ENCODE measurements at regions not wholly inside any gene's neighbourhood (a gene's known extent, or its start where the extent isn't known, plus 50 kb on each side); places are given as distances from the start of the nearest gene placed in this dataset.

DNA sequence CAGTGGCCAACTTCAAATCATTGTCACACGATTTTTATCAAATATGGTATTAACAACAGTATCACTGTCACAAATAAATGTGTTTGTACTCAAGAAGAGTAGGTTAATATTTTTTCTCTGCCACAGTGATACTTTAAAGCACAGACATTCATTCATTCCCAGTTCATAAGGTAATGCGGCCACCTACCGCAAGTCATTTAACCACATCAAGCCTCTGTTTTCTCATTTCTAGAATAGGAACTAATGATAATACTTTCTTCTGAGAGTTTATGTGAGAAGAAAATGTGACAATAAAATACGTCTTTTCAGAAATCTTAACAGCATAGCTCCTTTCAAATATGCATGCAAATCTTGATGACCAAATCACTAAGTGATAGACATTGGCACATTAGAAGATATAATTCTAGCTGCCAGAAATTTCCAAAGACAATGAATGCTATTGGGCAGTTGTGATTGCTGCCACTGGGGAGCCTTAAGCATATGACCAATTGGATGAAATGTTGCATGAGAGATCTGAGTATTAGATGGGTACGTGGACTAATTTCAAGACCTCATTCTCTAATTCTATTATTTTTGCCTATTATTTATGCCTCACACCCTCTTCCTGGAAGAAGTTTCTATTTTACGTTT is 430.9 kb downstream of the PID1 start:
- no peak overlapping the region for H3K4me3 Mint-ChIP-seq (ENCODE audit: low read depth)
- peaks cover 21% of the 10 kb centered on the region for H3K27me3 Mint-ChIP-seq
- no peak overlapping the region for H3K27ac Mint-ChIP-seq
- TF ChIP-seq, protein P1, sequence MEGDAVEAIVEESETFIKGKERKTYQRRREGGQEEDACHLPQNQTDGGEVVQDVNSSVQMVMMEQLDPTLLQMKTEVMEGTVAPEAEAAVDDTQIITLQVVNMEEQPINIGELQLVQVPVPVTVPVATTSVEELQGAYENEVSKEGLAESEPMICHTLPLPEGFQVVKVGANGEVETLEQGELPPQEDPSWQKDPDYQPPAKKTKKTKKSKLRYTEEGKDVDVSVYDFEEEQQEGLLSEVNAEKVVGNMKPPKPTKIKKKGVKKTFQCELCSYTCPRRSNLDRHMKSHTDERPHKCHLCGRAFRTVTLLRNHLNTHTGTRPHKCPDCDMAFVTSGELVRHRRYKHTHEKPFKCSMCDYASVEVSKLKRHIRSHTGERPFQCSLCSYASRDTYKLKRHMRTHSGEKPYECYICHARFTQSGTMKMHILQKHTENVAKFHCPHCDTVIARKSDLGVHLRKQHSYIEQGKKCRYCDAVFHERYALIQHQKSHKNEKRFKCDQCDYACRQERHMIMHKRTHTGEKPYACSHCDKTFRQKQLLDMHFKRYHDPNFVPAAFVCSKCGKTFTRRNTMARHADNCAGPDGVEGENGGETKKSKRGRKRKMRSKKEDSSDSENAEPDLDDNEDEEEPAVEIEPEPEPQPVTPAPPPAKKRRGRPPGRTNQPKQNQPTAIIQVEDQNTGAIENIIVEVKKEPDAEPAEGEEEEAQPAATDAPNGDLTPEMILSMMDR (IDR thresholded peaks at IDR 0.05; ENCODE audit: unreplicated experiment): no peak
- H3K4me1 Mint-ChIP-seq (ENCODE audit: low read depth): peaks cover 10% of the 10 kb centered on the region
- no peak for DNase-seq (ENCODE audit: low spot score, unreplicated experiment)
- no peaks in the 10 kb centered on the region for H3K36me3 Mint-ChIP-seq (ENCODE audit: insufficient read depth)
- H3K9me3 Mint-ChIP-seq (ENCODE audit: low read depth): no peaks in the 10 kb centered on the region

DNA sequence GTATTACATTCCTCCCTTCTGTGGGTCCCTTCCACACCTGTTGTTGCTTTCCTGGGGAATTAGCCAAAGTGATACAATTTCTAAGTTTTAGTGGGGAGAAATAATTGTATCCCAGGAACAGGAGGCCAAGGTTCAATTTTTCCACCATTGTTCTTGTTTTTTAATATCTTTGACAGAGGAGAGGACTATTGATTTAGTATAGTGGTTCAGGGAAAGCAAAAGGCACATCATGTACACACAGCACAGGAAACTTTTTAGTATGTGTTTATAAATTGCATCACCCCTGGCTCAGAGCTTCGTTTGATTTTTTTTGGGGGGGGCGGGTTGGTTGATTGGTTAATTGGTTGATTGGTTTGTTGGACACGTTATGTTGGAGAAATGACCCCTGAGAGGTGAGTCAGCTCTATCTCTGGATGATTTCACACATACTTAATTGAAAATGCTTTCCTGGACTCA is 431.6 kb downstream of the PID1 start:
- no peak for DNase-seq (ENCODE audit: low spot score, unreplicated experiment)
- H3K4me1 Mint-ChIP-seq (ENCODE audit: low read depth): peaks cover 10% of the 10 kb centered on the region
- H3K36me3 Mint-ChIP-seq (ENCODE audit: insufficient read depth): no peaks in the 10 kb centered on the region
- no peaks in the 10 kb centered on the region for H3K9me3 Mint-ChIP-seq (ENCODE audit: low read depth)
- no peak overlapping the region for H3K27ac Mint-ChIP-seq
- TF ChIP-seq, protein P1 (IDR thresholded peaks at IDR 0.05; ENCODE audit: unreplicated experiment): no peak
- H3K4me3 Mint-ChIP-seq (ENCODE audit: low read depth): no peak overlapping the region
- peaks cover 26% of the 10 kb centered on the region for H3K27me3 Mint-ChIP-seq

DNA sequence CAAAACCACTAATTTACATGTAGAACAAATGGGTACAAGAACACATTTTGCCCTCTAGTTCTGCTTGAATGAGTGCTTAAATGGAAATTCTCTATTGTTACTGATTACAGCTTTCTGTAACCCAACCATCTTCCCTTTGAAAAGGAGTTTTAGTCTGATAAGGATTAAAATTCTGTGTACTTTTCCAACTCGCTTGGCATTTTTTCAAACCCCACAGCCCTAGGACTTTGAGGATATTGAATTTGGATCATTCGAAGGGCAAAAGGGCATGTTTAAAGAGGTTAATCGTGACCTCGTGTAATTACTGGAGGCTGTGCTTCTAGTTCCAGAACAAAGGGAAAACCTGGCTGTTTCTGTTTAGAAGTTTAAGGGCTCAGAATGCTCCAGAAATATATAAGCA is 432.3 kb downstream of the PID1 start:
- DNase-seq (ENCODE audit: low spot score, unreplicated experiment): no peak
- Mint-ChIP-seq H3K4me1 (ENCODE audit: low read depth) (peaks cover 10% of the 10 kb centered on the region), H3K27me3 (peaks cover 26% of the 10 kb centered on the region), H3K9me3 (ENCODE audit: low read depth) (no peaks in the 10 kb centered on the region), H3K27ac (peak overlapping the region; percentile 35), H3K4me3 (ENCODE audit: low read depth) (no peak overlapping the region), H3K36me3 (ENCODE audit: insufficient read depth) (no peaks in the 10 kb centered on the region)
- TF ChIP-seq, protein P1 (IDR thresholded peaks at IDR 0.05; ENCODE audit: unreplicated experiment): no peak

DNA sequence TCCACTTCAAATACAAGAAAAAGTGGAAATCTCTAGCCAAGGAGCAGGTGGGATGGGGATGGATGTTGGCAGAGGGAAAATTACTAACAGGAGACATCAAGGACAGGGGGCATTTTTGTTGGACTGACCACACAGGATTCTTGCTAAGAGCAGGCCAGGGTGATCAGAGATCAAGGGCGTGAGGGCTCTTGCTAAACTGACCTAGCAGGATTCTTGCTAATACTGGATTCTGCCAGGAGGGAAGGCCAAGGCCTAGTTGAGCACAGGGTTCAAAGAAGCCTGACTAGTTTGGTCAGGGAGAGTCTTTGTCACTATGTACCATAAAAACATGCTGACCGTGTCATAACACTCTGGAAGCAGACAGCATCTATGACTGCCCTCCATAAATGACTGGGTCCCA is 442.7 kb downstream of the PID1 start:
- H3K27ac Mint-ChIP-seq: no peak overlapping the region
- no peaks in the 10 kb centered on the region for H3K4me1 Mint-ChIP-seq (ENCODE audit: low read depth)
- no peak overlapping the region for H3K4me3 Mint-ChIP-seq (ENCODE audit: low read depth)
- H3K9me3 Mint-ChIP-seq (ENCODE audit: low read depth): peaks cover 7% of the 10 kb centered on the region
- DNase-seq (ENCODE audit: low spot score, unreplicated experiment): no peak
- TF ChIP-seq, protein P1 (IDR thresholded peaks at IDR 0.05; ENCODE audit: unreplicated experiment): no peak
- no peaks in the 10 kb centered on the region for H3K27me3 Mint-ChIP-seq
- H3K36me3 Mint-ChIP-seq (ENCODE audit: insufficient read depth): no peaks in the 10 kb centered on the region

DNA sequence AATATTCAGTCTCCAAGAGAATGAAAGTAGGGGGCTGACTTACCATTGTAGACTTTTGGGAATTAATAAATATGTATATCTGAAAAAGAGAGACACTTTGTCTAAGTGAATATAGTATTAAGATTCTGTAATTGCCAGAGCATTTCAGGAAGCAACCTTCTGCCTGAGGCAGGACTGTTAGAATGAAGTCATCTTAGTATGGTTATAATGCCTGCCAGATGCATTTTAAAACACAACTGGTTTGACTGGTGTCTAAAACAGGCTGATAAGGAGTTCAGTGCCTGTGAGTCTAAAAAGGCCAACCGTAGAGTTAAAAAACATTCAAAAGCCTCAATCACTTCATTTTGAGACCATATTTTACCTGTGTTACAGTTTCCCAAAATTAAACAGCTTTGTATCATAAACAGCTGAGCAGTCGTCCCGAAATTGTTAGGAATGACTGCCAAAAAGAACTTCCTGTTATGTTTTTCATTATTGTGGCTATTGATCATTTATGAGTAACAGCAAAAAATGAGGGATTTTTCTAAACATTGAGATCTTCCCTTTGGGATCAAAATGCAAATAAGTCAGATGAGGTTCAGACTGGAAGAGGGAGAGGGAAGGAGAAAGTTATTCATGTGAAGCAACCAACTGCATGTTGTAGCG is 443.9 kb downstream of the PID1 start:
- TF ChIP-seq, protein P1 (IDR thresholded peaks at IDR 0.05; ENCODE audit: unreplicated experiment): no peak
- no peak overlapping the region for H3K27ac Mint-ChIP-seq
- no peaks in the 10 kb centered on the region for H3K36me3 Mint-ChIP-seq (ENCODE audit: insufficient read depth)
- H3K27me3 Mint-ChIP-seq: no peaks in the 10 kb centered on the region
- no peaks in the 10 kb centered on the region for H3K4me1 Mint-ChIP-seq (ENCODE audit: low read depth)
- H3K4me3 Mint-ChIP-seq (ENCODE audit: low read depth): no peak overlapping the region
- H3K9me3 Mint-ChIP-seq (ENCODE audit: low read depth): peaks cover 7% of the 10 kb centered on the region
- DNase-seq (ENCODE audit: low spot score, unreplicated experiment): no peak

Data from progenitor cell of endocrine pancreas (in vitro differentiated cells).